Subcutaneous abdominal adipose tissue (tissue), 5 donors: ENCODE measurements at regions not wholly inside any gene's neighbourhood (a gene's known extent, or its start where the extent isn't known, plus 50 kb on each side); places are given as distances from the start of the nearest gene placed in this dataset.
"Not testable (repeated sequence)": the region's sequence is repeated elsewhere in the genome, so short reads cannot be mapped to it uniquely, and the experiment has no call there.

Source experiments
- H3K27ac ChIP-seq: one replicate; pipeline ENCODE4 v1.7.0; 2013; ENCODE audit warnings: low read depth, mild to moderate bottlenecking, inconsistent platforms, low read length, moderate library complexity
- H3K27me3 ChIP-seq, 5 donors: one replicate each; pipeline ENCODE4 v1.7.0; 2013; ENCODE audit warnings: low read length in 5 of 5, inconsistent platforms in 1 of 5; ENCODE audit not compliant: control insufficient read depth in 5 of 5, insufficient read depth in 4 of 5
- H3K36me3 ChIP-seq, 5 donors: one replicate each; pipeline ENCODE4 v1.7.0; 2013; ENCODE audit warnings: low read length in 5 of 5; ENCODE audit not compliant: control insufficient read depth in 5 of 5, insufficient read depth in 5 of 5
- H3K4me1 ChIP-seq, 5 donors: one replicate each; pipeline ENCODE4 v1.7.0; 2013; ENCODE audit warnings: low read length in 5 of 5, mild to moderate bottlenecking in 3 of 5, moderate library complexity in 1 of 5; ENCODE audit not compliant: control insufficient read depth in 5 of 5, insufficient read depth in 5 of 5
- H3K4me3 ChIP-seq, 5 donors: one replicate each; pipeline ENCODE4 v1.7.0; 2013; ENCODE audit warnings: low read length in 5 of 5, low read depth in 1 of 5
- H3K9ac ChIP-seq, 5 donors: one replicate each; pipeline ENCODE4 v1.7.0; 2013; ENCODE audit warnings: low read length in 5 of 5, mild to moderate bottlenecking in 4 of 5, moderate library complexity in 3 of 5
- H3K9me3 ChIP-seq, 5 donors: one replicate each; pipeline ENCODE4 v1.7.0; 2013; ENCODE audit warnings: low read length in 5 of 5; ENCODE audit not compliant: control insufficient read depth in 5 of 5
- donor health status: healthy.
- donor health status: healthy.
- donor health status: healthy.
- donor health status: healthy.
- donor health status: healthy.

DNA sequence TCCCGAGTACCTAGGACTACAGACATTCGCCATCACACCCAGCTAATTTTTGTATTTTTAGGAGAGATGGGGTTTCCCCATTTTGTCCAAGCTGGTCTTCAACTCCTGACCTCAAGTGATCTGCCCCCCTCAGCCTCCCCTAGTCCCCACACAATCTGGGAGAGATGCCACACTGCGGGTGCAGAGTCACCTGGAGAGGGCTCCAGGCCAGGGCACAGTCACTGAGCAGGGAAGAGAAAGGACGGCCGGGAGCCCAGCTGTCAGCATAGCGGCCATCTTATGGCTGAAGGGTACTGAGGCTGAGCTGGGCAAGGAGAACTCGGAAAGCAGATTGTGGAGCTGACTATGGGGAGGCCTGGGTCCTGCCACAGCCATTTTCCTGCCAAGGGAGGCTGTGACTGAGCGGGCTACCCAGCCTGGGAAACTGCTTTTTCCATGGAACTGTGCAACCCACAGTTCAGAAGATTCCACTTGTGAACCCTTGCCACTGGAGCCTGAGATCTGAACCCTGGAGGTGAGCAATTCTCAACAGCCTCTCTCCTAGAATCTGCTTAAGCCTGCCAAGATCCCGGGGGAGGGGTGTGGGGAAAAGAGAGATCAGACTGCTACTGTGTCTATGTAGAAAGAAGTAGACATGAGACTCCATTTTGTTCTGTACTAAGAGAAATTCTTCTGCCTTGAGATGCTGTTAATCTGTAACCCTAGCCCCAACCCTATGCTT lies 109.2 kb downstream of the ZNF486 start:
- H3K27ac ChIP-seq = no peak overlapping the region
- no peak overlapping the region for H3K4me3 ChIP-seq

DNA sequence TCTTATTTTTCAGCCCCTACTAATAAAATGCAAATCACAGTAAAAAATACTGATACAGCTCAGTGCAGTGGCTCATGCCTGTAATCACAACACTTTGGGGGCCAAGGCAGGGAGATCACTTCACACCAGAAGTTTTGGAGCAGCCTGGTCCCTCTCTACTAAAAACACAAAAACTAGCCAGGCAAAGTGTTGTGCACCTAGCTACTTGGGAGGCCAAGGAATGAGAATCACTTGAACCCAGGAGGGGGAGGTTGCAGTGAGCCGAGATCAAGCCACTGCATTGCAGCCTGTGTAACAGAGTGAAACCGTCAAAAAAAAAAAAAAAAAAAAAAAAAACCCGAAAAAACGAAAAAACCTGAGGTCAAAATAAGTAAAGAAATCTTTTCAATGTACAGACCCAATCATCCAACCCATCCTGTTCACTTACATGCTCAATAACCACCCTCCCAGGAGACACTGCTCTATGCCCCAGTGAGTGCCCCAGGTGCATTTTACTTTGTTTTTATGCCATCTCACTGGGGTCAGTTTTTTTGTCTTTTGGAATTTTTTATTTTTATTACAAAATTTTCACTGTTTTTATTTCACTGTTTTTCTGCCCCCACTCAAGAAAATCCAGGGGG lies 107.0 kb downstream of the ZNF486 start:
- H3K36me3 ChIP-seq = no peaks in the 10 kb centered on the region
- no peaks in the 10 kb centered on the region for H3K27me3 ChIP-seq
- H3K9me3 ChIP-seq = no peaks in the 10 kb centered on the region
- no peaks in the 10 kb centered on the region for H3K4me1 ChIP-seq
- H3K4me3 ChIP-seq = no peak overlapping the region
- H3K27ac ChIP-seq = no peak overlapping the region
- no peak overlapping the region for H3K9ac ChIP-seq

More for the DNA sequence above, 109.2 kb downstream of the ZNF486 start:
- H3K9me3 ChIP-seq = no peaks in the 10 kb centered on the region
- H3K27me3 ChIP-seq = no peaks in the 10 kb centered on the region
- no peaks in the 10 kb centered on the region for H3K4me1 ChIP-seq
- no peaks in the 10 kb centered on the region for H3K36me3 ChIP-seq
- no peak overlapping the region for H3K9ac ChIP-seq

DNA sequence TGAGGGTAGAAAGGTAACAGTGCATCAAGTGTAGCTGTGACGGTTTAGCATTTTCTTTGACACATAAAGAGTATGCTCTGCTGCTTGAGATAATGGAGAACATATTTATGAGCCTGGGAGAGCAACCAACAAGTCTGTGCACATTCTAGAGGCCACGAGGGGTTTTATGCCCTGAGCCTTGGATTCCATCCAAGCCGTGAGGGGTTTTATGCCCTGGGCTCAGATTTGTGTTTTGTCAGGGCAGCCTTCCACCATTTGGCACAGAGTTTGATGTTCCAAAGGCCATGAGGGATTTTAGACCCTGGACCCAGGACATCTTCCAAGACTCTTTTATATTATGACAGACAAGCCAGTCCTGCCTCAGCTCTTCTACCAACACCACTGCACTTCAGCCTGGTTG lies 106.4 kb downstream of the ZNF486 start:
- Histone ChIP-seq H3K9ac (no peak overlapping the region), H3K27ac (no peak overlapping the region), H3K4me3 (no peak overlapping the region), H3K27me3 (no peaks in the 10 kb centered on the region), H3K36me3 (no peaks in the 10 kb centered on the region), H3K9me3 (no peaks in the 10 kb centered on the region), H3K4me1 (no peaks in the 10 kb centered on the region)

DNA sequence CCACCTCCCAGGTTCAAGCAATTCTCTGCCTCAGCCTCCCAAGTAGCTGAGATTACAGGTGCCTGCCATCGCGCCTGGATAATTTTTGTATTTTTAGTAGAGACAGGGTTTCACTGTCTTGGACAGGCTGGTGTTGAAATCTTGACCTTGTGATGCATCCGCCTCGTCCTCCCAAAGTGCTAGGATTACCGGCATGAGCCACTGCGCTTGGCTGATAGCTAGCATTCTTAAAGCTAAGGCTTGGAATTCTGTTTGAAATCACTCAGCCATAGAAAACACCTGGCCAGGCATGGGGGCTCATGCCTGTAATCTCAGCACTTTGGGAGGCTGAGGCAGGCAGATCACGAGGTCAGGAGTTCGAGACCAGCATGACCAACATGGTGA lies 105.6 kb downstream of the ZNF486 start:
- not testable (repeated sequence) for H3K27ac ChIP-seq, H3K4me3 ChIP-seq, H3K36me3 ChIP-seq, H3K27me3 ChIP-seq, H3K4me1 ChIP-seq, H3K9me3 ChIP-seq, H3K9ac ChIP-seq

DNA sequence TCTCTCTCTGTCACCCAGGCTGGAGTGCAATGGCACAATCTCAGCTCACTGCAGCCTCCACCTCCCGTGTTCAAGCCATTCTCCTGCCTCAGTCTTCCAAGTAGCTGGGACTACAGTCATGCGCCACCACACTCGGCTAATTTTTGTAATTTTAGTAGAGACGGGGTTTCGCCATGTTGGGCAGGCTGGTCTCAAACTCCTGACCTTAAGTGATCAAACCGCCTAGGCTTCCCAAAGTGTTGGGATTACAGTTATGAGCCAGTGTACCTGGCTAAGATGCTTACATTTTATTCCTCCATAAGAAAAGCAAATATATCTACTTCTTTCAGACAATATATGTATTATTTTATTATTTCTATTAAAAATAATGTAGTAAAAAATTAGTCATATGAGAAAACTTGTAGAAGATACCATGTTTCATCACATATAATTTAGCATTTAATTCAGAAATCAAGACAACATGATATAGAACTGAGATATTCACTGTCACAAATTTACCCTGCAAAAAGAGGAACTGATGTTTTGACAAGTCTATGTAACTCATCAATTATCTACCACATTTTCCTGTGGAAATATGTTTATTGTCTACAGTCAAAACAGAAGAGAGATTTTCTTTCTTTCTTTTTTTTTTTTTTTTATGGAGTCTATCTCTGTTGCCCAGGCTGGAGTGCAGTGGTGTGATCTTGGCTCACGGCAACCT lies 105.1 kb downstream of the ZNF486 start:
- not testable (repeated sequence) for H3K4me3 ChIP-seq, H3K9me3 ChIP-seq, H3K27ac ChIP-seq, H3K36me3 ChIP-seq, H3K4me1 ChIP-seq, H3K9ac ChIP-seq, H3K27me3 ChIP-seq

DNA sequence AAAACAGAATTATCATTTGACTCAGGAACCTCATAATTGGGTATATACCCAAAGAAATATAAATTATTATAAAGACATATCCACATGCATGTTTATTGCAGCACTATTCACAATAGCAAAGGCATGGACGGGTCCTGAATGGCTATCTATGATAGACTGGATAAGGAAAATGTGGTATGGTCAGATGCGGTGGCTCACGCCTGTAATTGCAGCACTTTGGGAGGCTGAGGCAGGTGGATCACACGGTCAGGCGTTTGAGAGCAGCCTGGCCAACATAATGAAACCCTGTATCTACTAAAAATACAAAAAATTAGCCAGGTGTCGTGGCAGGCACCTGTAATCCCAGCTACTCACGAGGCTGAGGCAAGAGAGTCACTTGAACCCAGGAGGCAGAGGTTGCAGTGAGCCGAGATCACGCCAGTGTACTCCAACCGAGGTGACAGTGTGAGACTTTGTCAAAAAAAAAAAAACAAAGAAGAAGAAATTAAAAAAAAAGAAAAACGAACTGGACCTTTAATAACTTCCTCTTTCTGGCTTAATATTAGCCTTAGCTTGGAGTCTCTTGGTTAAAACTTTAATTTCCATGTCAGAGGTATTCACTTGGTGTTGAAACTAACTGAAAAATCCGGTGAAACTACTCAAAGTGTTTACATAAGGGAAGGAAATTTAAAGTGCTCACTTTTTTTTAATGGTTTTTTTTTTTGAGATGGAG lies 104.4 kb downstream of the ZNF486 start:
- no peak overlapping the region for H3K9ac ChIP-seq
- H3K4me3 ChIP-seq = no peak overlapping the region
- H3K36me3 ChIP-seq = no peaks in the 10 kb centered on the region
- H3K27ac ChIP-seq = no peak overlapping the region
- no peaks in the 10 kb centered on the region for H3K4me1 ChIP-seq
- H3K27me3 ChIP-seq = no peaks in the 10 kb centered on the region
- no peaks in the 10 kb centered on the region for H3K9me3 ChIP-seq

DNA sequence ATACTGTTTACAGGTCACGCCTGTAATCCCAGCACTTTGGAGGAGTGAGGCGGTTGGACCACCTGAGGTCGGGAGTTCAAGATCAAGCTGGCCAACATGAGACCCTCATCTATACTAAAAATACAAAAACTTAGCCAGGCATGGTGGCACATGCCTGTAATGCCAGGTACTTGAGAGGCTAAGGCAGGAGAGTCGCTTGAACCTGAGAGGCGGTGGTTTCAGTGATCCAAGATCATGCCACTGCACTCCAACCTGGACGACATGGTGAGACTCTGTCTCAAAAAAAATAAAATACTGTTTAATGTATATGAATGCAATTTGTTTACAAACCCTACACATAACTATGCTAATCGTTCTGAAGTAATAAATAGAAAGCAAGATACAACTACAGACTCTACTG lies 102.4 kb downstream of the ZNF486 start:
- H3K36me3 ChIP-seq = no peaks in the 10 kb centered on the region
- H3K27ac ChIP-seq = no peak overlapping the region
- no peaks in the 10 kb centered on the region for H3K9me3 ChIP-seq
- H3K4me1 ChIP-seq = no peaks in the 10 kb centered on the region
- no peaks in the 10 kb centered on the region for H3K27me3 ChIP-seq
- no peak overlapping the region for H3K9ac ChIP-seq
- H3K4me3 ChIP-seq = no peak overlapping the region

DNA sequence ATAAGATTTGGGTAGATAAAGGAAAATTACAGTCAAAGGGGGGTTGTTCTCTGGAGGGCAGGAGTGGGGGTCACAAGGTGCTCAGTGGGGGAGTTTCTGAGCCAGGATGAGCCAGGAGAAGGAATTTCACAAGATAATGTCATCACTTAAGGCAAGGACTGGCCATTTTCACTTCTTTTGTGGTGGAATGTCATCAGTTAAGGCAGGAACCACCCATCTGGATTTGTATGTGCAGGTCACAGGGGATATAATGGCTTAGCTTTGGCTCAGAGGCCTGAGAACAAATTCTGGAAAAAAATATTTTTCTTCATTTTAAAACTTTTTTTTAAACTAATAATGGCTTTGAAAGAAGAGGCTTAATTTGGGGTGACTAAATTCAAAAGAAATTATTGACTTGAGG lies 94.5 kb downstream of the ZNF486 start:
- H3K36me3 ChIP-seq, H3K4me1 ChIP-seq, H3K9me3 ChIP-seq, H3K27me3 ChIP-seq, H3K4me3 ChIP-seq, H3K9ac ChIP-seq, H3K27ac ChIP-seq: not testable (repeated sequence)

DNA sequence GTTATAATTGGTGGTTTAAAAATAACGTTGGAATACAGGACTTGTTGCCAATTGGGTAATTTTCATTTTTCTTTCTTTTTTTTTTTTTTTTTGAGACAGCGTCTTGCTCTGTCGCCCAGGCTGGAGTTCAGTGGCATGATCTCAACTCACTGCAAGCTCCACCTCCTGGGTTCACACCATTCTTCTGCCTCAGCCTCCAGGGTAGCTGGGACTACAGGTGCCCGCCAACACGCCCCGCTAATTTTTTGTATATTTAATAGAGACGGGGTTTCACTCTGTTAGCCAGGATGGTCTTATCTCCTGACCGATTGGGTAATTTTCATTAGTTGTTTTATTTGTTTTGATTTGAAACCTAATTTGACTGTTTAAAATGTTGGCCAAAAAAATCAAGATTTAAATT lies 93.7 kb downstream of the ZNF486 start:
- not testable (repeated sequence) for H3K4me3 ChIP-seq, H3K27ac ChIP-seq, H3K9me3 ChIP-seq, H3K4me1 ChIP-seq, H3K36me3 ChIP-seq, H3K27me3 ChIP-seq, H3K9ac ChIP-seq

DNA sequence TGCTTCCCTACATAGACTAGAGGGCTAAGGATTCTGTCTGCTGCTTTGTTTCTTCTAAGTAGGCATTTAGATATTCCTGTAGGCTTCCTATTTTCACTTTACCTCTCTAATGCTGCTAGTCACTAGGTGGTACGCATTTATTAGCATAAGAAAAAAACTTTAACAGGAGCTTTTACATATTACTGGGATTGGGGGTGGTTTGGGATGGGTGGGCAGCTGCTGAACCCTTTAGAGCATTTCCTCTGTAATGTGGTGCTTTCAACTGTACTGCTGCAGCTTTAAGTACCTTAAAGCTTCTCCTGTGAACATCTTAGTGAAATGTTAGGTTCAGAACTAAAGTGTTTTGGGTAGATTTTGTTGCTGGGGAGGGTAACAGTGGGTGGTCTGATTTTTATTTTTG lies 92.6 kb downstream of the ZNF486 start:
- H3K27me3 ChIP-seq = no peaks in the 10 kb centered on the region
- no peaks in the 10 kb centered on the region for H3K9me3 ChIP-seq
- no peak overlapping the region for H3K4me3 ChIP-seq
- no peaks in the 10 kb centered on the region for H3K4me1 ChIP-seq
- no peaks in the 10 kb centered on the region for H3K36me3 ChIP-seq
- no peak overlapping the region for H3K27ac ChIP-seq
- no peak overlapping the region for H3K9ac ChIP-seq
